DMS53 treated with DMSO at 0.1 percent for 48 hours (cell line): ENCODE measurements at regions not wholly inside any gene's neighbourhood (a gene's known extent, or its start where the extent isn't known, plus 50 kb on each side); places are given as distances from the start of the nearest gene placed in this dataset.

ENCODE experiments used
- DNase-seq: peaks from one replicate; lab custom pipeline; 2025; ENCODE audit not compliant: unreplicated experiment; lab: John Stamatoyannopoulos, UW

DNA sequence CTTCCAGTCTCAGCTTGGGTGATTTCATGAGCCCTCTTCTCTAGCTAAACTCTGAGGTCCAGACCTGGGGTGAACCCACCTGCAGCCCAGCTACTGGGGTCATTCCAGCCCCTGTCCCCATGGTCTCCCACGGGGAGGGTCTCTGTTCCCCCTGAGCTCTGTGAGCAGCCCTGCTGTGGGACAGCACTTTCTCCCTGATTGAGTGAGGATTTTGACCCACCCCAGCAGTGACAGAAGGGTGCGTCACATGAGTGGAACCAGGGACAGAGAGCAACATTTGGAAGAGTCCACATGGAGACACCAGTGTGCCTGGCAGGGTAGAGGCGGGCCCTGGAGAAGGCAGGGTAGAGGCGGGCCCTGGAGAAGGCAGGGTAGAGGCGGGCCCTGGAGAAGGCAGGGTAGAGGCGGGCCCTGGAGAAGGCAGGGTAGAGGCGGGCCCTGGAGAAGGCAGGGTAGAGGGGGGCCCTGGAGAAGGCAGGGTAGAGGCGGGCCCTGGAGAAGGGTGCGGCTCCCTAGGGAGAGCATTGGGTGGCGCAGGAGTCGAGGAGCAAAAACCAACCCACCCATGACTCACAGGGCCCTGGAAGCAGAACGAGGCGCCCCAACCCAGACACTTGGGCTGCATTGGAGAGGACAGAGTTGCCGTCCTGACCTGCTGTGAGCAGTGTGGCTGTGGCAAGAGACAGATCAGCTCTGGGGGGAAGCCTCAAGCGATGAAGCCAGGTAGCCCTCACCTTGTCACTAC is 227.7 kb upstream of the B3GAT1 start:
- DNase-seq: no peak

DNA sequence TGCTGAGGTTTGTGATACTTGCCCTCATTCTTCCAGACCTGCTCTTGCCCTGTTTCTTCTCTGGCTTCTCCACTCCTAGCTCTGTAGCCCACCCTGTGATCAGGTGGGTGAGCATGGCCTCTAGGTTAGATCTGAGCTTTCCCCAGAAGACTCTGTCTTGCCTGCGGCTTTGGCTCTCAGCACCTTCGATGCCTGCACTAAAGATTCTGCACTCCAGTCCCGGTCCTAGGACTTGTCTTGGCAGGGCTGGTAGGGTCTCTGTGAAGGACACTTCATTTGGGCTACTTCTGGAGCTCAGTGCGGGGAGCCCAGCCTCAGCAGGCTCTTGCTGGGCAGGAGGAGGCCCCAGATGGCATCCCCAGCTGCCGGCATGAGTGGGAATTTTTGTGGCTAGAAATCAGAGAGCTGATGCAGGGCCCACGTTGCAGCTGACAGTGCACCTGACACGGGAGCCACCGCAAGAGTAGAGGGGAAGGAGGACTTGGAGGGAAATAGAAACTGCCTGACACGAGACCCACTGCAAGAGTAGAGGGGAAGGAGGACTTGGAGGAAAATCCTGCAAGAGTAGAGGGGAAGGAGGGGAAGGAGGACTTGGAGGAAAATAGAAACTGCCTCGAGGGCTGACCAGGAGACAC is 226.9 kb upstream of the B3GAT1 start:
- DNase-seq: no peak

- no peak for DNase-seq
Observed at GRCh38 chr11:134637091-134638015, 225.3 kb upstream of the B3GAT1 start.

- DNase-seq: no peak
Observed at GRCh38 chr11:134636071-134636470, 224.0 kb upstream of the B3GAT1 start.

DNA sequence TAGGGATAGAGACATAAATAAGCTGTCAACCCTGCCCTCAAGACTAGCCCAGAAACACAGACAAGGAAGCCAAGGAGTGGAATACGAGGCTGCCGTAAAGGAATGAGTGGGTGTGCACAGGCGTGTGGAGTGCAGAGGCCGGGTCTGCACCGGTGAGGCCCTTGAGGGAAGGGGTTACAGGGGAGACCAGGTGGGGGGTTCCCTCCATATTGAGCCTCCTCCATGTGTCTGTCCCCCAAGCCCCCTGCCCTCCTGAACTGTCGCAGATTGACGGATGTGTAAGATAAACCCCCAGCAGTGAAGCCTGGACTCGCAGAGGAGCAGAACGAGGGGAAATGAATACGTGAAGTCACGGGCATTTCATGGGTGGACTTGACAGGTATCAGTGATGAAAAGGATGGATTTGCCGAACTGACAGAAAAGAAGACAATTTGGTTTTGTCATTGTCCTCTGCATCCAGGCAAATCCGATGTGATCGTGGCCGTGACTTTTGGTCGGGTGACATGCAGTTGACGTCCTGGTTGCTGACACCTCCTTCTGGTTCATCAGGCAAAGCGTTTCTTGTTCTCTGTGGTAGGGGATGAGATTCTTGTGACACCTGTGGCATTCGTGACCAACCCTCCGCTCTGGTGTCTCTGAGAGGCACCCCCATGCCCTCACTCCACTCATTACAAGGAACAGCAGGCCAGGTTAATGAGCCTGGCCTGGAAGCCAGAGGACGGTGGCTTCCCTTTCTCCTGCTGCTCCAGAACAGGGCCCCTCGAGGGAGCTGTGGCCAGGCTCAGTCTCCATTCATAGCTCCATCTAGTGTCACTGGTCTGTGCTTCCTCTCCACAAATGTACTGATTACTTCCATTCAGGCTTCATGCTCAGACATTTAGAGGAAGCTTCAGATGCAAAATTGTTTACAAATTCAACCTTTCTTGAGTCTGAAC is 223.1 kb upstream of the B3GAT1 start:
- DNase-seq: no peak

- DNase-seq: no peak
Observed at GRCh38 chr11:134633276-134633675, 221.2 kb upstream of the B3GAT1 start.

GRCh38 chr11:134632347-134633119 is 220.5 kb upstream of the B3GAT1 start:
- DNase-seq: no peak

DNA sequence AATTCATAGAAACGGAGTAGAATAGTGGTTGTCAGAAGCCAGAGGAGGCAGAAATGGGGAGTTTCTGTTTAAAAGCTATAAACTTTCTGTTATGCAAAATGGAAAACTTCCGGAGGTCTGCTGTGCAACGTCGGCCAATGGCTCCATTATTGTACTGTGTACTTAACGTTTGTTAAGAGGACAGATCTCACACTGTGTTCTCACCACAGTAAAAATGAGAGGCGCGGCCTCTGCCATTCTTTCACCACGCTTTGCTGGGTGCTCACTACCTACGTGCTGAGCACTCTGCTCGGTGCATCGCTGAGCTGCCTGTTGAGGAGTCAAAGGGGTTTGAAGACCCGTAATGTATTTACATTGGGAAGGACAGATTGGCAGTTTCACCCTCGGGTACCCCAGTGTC is 218.8 kb upstream of the B3GAT1 start:
- no peak for DNase-seq

- no peak for DNase-seq
Observed at GRCh38 chr11:134628426-134628825, 216.4 kb upstream of the B3GAT1 start.

GRCh38 chr11:134626032-134626431 is 214.0 kb upstream of the B3GAT1 start:
- DNase-seq: no peak

DNA sequence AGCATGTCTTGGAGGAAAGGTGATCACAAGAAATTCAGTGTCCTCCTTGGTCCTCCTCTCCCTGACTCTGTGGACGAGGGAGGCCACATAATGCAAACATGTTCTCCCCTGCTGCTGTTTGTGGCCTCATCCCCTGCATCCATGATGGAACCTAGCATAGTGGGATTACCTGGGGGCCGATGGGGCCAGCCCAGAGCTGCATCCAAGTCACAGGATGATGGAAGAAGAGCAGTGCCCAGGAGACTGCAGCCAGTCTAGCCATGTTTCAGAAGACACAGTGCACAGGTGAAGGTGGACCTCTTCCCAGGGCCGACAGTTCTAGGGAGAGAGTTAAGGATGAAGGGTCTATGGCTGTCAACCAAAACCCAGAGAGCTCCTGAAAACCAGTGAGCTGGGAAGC is 213.6 kb upstream of the B3GAT1 start:
- no peak for DNase-seq

- DNase-seq: no peak
Observed at GRCh38 chr11:134625151-134625550, 213.1 kb upstream of the B3GAT1 start.

GRCh38 chr11:134624166-134624920 is 212.3 kb upstream of the B3GAT1 start:
- no peak for DNase-seq

GRCh38 chr11:134623711-134624110 is 211.7 kb upstream of the B3GAT1 start:
- no peak for DNase-seq

- no peak for DNase-seq
Observed at GRCh38 chr11:134622458-134622857, 210.4 kb upstream of the B3GAT1 start.

DNA sequence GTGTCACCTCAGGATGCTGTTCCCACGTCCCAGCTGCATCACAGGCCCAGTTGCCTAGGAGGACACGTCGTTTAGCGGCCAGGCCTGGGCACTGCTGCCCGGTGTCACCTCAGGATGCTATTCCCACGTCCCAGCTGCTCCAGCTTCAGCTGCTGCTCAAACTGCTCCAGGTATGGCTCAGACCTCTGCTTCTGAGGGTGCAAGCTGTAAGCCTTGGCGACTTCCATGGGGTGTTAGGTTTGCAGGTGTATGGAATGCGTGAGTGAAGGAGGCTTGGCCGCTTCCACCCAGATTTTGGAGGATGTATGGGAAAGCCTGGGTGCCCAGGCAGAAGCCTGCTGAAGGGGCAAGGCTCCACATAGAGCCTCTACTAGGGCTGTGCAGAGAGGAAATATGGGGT is 205.3 kb upstream of the B3GAT1 start:
- no peak for DNase-seq

GRCh38 chr11:134616038-134616437 is 204.0 kb upstream of the B3GAT1 start:
- no peak for DNase-seq

GRCh38 chr11:134615041-134615615 is 203.1 kb upstream of the B3GAT1 start:
- DNase-seq: no peak

DNA sequence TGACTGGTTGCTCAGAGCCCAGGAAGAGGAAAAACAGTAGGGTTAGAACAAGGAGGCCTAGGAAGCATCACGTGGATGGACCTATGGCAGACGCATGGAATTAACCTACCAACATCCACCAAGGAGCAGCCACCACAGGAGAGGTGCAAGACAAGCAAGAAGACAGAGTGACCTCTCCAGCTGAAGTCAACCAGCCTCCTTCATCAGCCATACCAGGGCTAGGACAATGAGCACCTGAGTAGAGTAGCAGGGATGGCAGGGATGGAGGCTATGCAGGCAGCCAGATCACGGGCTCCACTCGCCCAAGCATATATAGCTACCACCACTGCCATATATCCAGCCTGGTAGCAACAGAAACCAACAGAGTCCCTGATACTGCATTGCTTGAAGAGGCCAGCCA is 202.1 kb upstream of the B3GAT1 start:
- DNase-seq: no peak
